Testis (tissue), 2 donors: ENCODE measurements at regions not wholly inside any gene's neighbourhood (a gene's known extent, or its start where the extent isn't known, plus 50 kb on each side); places are given as distances from the start of the nearest gene placed in this dataset.

ENCODE experiments used
- DNase-seq: peaks from one replicate; pipeline ENCODE4 v3.0.0-alpha.2; 2019
- H3K27ac ChIP-seq, 2 donors: fragments of 200-600 bp; sonication (generic); one replicate each; pipeline ENCODE4 v1.5.1; 2019
- H3K27me3 ChIP-seq: fragments of 200-600 bp; sonication (generic); one replicate; pipeline ENCODE4 v1.5.1; 2019
- H3K36me3 ChIP-seq: fragments of 200-600 bp; sonication (generic); one replicate; pipeline ENCODE4 v1.5.1; 2017; ENCODE audit warnings: low read depth; ENCODE audit errors: missing control alignments
- H3K4me1 ChIP-seq: fragments of 200-600 bp; sonication (generic); one replicate; pipeline ENCODE4 v1.5.1; 2019
- H3K4me3 ChIP-seq, 2 donors: fragments of 200-600 bp; sonication (generic); one replicate each; pipeline ENCODE4 v1.5.1; 2017 to 2019
- H3K9me3 ChIP-seq: fragments of 200-600 bp; sonication (generic); one replicate; pipeline ENCODE4 v1.5.1; 2017
- CTCF ChIP-seq, 3 experiments: fragments of 450-650 bp in 2 of 3; fragments of 200-600 bp in 1 of 3; sonication (generic) in 1 of 3; IDR thresholded peaks; one replicate each; pipeline ENCODE4 v1.5.1; 2016 to 2019; ENCODE audit warnings: antibody characterized with exemption in 3 of 3, mild to moderate bottlenecking in 2 of 3, moderate library complexity in 1 of 3
- POLR2A ChIP-seq: fragments of 450-650 bp; IDR thresholded peaks from one replicate; pipeline ENCODE4 v1.6.1; 2017; ENCODE audit warnings: antibody characterized with exemption, mild to moderate bottlenecking, moderate library complexity
- WGBS, 2 donors: methylation state at CpG; one replicate each; pipeline ENCODE4 v1.1.5; 2018; 5-methylcytosine and 5-hydroxymethylcytosine counted together
- intact Hi-C: fragments of 100-400 bp; cut with DNase I; formaldehyde crosslinking; loops from one replicate; pipeline ENCODE4 v1.15.1; 2023; ENCODE audit warnings: low total_unique reads

GRCh38 chr16:51567911-51568310 is 416.8 kb upstream of the SALL1 start:
- DNase-seq = no peak

GRCh38 chr16:51565184-51565583 is 414.1 kb upstream of the SALL1 start:
- intact Hi-C loops = no loop called here

More at GRCh38 chr16:51567911-51568310, 416.8 kb upstream of the SALL1 start:
- H3K9me3 ChIP-seq = no peaks in the 10 kb centered on the region
- no peaks in the 10 kb centered on the region for H3K36me3 ChIP-seq
- intact Hi-C loops = no loop called here
- no peaks in the 10 kb centered on the region for H3K4me1 ChIP-seq
- no peaks in the 10 kb centered on the region for H3K27me3 ChIP-seq
- H3K27ac ChIP-seq = no peak overlapping the region
- H3K4me3 ChIP-seq = no peak overlapping the region
- TF ChIP-seq POLR2A (no peak), CTCF (IDR thresholded peaks at IDR 0.05) (no peak)
- WGBS, 2 donors = 79 to 82% methylated on average over 3 of the region's 3 CpGs

GRCh38 chr16:51562891-51563290 is 411.8 kb upstream of the SALL1 start:
- intact Hi-C loops = no loop called here
- Histone ChIP-seq H3K27ac (no peak overlapping the region), H3K4me3 (no peak overlapping the region), H3K36me3 (no peaks in the 10 kb centered on the region), H3K4me1 (no peaks in the 10 kb centered on the region), H3K27me3 (no peaks in the 10 kb centered on the region), H3K9me3 (no peaks in the 10 kb centered on the region)
- DNase-seq = no peak
- WGBS, 2 donors = 84 to 86% methylated on average over 4 of the region's 4 CpGs
- TF ChIP-seq POLR2A (no peak), CTCF (IDR thresholded peaks at IDR 0.05) (no peak)

More at GRCh38 chr16:51565184-51565583, 414.1 kb upstream of the SALL1 start:
- Histone ChIP-seq H3K36me3 (no peaks in the 10 kb centered on the region), H3K27me3 (no peaks in the 10 kb centered on the region), H3K4me1 (no peaks in the 10 kb centered on the region), H3K27ac (no peak overlapping the region), H3K9me3 (no peaks in the 10 kb centered on the region), H3K4me3 (no peak overlapping the region)
- TF ChIP-seq POLR2A (no peak), CTCF (IDR thresholded peaks at IDR 0.05) (no peak)
- WGBS, 2 donors = 76 to 79% methylated on average over 4 of the region's 4 CpGs
- no peak for DNase-seq

GRCh38 chr16:51559901-51560300 is 408.8 kb upstream of the SALL1 start:
- Histone ChIP-seq H3K36me3 (no peaks in the 10 kb centered on the region), H3K9me3 (no peaks in the 10 kb centered on the region), H3K27ac (no peak overlapping the region), H3K27me3 (no peaks in the 10 kb centered on the region), H3K4me3 (no peak overlapping the region), H3K4me1 (no peaks in the 10 kb centered on the region)
- TF ChIP-seq CTCF (IDR thresholded peaks at IDR 0.05) = no peak
- TF ChIP-seq POLR2A = no peak
- intact Hi-C loops = no loop called here
- 84 to 89% methylated on average over 3 of the region's 3 CpGs for WGBS, 2 donors
- no peak for DNase-seq

GRCh38 chr16:51557670-51558069 is 406.6 kb upstream of the SALL1 start:
- H3K27ac ChIP-seq = no peak overlapping the region
- no peaks in the 10 kb centered on the region for H3K9me3 ChIP-seq
- no peaks in the 10 kb centered on the region for H3K36me3 ChIP-seq
- H3K4me1 ChIP-seq = no peaks in the 10 kb centered on the region
- WGBS, 2 donors = 86 to 94% methylated on average over 3 of the region's 3 CpGs
- H3K4me3 ChIP-seq = no peak overlapping the region
- no peak for DNase-seq
- intact Hi-C loops = no loop called here
- TF ChIP-seq CTCF (IDR thresholded peaks at IDR 0.05) (no peak), POLR2A (no peak)
- H3K27me3 ChIP-seq = no peaks in the 10 kb centered on the region
